Chondrocyte (in vitro differentiated cells): ENCODE measurements at regions not wholly inside any gene's neighbourhood (a gene's known extent, or its start where the extent isn't known, plus 50 kb on each side); places are given as distances from the start of the nearest gene placed in this dataset.

Experiments used
- DNase-seq: peaks from one replicate; pipeline ENCODE4 v3.0.0; 2021; ENCODE audit warnings: mixed read lengths, low spot score
- H3K27ac Mint-ChIP-seq: one replicate; pipeline ENCODE4 v1.8.0; 2021; ENCODE audit warnings: mild to moderate bottlenecking, moderate library complexity, mixed read lengths; ENCODE audit not compliant: unreplicated experiment
- H3K27me3 Mint-ChIP-seq: 2 replicates; pipeline ENCODE4 v1.8.0; 2021; ENCODE audit warnings: low read depth, mixed read lengths
- H3K36me3 Mint-ChIP-seq: 2 replicates; pipeline ENCODE4 v1.8.0; 2021; ENCODE audit warnings: low read depth, mixed read lengths
- H3K4me1 Mint-ChIP-seq: 2 replicates; pipeline ENCODE4 v1.8.0; 2021; ENCODE audit warnings: low read depth, mild to moderate bottlenecking, mixed read lengths
- H3K4me3 Mint-ChIP-seq: one replicate; pipeline ENCODE4 v1.8.0; 2021; ENCODE audit warnings: mild to moderate bottlenecking, moderate library complexity, mixed read lengths; ENCODE audit not compliant: unreplicated experiment
- H3K9me3 Mint-ChIP-seq: 2 replicates; pipeline ENCODE4 v1.8.0; 2021; ENCODE audit warnings: low read depth, mixed read lengths
- TF ChIP-seq, protein P1 (sequence below): fragments of 200-600 bp; sonication (generic); IDR thresholded peaks from 2 replicates; pipeline ENCODE4 v1.5.0; 2021; ENCODE audit warnings: antibody characterized with exemption, mild to moderate bottlenecking, moderate library complexity

GRCh38 chr14:75350505-75351060 is 72.0 kb downstream of the FOS start:
- TF ChIP-seq, protein P1, sequence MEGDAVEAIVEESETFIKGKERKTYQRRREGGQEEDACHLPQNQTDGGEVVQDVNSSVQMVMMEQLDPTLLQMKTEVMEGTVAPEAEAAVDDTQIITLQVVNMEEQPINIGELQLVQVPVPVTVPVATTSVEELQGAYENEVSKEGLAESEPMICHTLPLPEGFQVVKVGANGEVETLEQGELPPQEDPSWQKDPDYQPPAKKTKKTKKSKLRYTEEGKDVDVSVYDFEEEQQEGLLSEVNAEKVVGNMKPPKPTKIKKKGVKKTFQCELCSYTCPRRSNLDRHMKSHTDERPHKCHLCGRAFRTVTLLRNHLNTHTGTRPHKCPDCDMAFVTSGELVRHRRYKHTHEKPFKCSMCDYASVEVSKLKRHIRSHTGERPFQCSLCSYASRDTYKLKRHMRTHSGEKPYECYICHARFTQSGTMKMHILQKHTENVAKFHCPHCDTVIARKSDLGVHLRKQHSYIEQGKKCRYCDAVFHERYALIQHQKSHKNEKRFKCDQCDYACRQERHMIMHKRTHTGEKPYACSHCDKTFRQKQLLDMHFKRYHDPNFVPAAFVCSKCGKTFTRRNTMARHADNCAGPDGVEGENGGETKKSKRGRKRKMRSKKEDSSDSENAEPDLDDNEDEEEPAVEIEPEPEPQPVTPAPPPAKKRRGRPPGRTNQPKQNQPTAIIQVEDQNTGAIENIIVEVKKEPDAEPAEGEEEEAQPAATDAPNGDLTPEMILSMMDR, result no peak
- DNase-seq, result no peak
- H3K27ac Mint-ChIP-seq, result no peak overlapping the region
- peaks cover 7% of the 10 kb centered on the region for H3K9me3 Mint-ChIP-seq
- H3K4me1 Mint-ChIP-seq, result no peaks in the 10 kb centered on the region
- no peak overlapping the region for H3K4me3 Mint-ChIP-seq
- peaks cover 12% of the 10 kb centered on the region for H3K27me3 Mint-ChIP-seq
- H3K36me3 Mint-ChIP-seq, result peaks cover 4% of the 10 kb centered on the region

DNA sequence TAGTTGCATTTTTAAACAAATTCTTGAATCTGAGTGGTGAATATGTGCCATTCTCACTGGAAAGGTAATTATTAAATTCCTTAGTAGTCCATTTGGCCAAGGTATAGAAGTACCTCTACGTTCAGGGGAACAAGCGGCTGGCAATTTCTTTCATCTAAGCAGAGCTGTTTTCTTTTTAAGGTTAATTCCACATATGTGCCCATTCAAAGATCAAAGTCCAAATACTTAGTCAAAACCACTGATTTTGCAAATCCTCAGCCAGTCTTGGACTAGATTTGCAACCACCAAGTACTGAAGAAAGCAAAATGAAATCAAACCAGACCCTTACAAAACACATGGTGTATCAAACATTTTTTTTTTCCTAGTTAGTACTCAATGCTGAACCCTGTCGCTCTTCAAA is 68.7 kb upstream of the JDP2 start:
- Mint-ChIP-seq H3K4me3 (no peak overlapping the region), H3K27ac (no peak overlapping the region), H3K27me3 (peaks cover 10% of the 10 kb centered on the region), H3K36me3 (no peaks in the 10 kb centered on the region), H3K9me3 (no peaks in the 10 kb centered on the region), H3K4me1 (peaks cover 16% of the 10 kb centered on the region)
- no peak for DNase-seq
- TF ChIP-seq, protein P1, result no peak

DNA sequence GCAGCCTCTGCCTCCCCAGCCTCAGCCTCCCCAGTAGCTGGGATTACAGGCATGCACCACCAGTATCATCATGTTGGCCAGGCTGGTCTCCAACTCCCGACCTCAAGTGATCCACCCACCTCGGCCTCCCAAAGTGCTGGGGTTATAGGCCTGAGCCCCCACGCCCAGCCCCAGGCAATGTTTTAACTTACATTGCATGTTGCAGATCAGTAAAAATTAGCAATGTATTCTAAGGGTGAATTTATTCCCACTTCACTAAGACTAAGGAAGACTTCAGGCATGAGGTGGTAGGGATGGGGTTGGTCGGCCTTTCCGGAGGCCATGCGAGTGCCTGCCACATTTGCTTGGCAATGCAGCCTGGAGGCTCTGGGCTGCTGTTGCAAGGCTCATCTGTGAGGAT is 66.8 kb upstream of the JDP2 start:
- Mint-ChIP-seq H3K4me3 (no peak overlapping the region), H3K36me3 (no peaks in the 10 kb centered on the region), H3K27me3 (peaks cover 26% of the 10 kb centered on the region), H3K27ac (no peak overlapping the region), H3K4me1 (peaks cover 16% of the 10 kb centered on the region), H3K9me3 (no peaks in the 10 kb centered on the region)
- no peak for DNase-seq
- TF ChIP-seq, protein P1, result no peak

DNA sequence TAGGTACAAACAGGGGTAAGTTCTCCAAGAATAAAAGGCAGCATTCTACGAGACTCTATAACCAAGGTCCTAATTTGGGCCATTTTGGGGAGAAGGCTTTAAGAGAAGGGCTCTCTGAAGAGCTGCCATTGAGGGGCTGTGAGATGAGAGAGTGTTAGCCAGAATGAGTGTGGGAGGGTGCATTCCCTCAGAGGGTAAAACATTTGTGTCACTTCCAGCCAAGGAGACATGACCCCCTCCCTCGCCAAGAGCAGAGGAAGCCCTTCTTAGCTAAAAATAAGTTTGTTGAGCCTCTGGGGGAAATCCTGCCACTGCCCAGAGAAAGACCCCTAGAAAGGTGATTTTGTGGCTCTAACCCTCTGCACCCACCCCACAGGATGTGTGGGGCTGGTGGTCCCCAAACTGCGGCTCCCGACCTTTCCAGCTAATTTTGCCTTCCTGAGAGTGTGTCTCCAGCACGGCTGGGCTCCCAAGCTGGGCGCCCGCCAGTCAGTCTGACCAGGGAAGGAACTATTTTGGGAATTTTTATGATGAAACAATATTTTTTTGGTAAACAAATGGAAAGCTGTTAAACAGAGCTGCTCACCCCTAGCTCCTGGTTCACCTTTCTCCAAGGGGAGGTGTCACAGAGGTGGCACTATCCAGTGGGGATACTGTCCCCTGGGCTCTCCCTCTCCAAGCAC is 65.9 kb upstream of the JDP2 start:
- Mint-ChIP-seq H3K9me3 (no peaks in the 10 kb centered on the region), H3K36me3 (no peaks in the 10 kb centered on the region), H3K4me3 (peak overlapping the region; percentile 47), H3K4me1 (peaks cover 16% of the 10 kb centered on the region), H3K27me3 (peaks cover 27% of the 10 kb centered on the region), H3K27ac (peak overlapping the region; percentile 88)
- DNase-seq, result no peak
- TF ChIP-seq, protein P1, result no peak

DNA sequence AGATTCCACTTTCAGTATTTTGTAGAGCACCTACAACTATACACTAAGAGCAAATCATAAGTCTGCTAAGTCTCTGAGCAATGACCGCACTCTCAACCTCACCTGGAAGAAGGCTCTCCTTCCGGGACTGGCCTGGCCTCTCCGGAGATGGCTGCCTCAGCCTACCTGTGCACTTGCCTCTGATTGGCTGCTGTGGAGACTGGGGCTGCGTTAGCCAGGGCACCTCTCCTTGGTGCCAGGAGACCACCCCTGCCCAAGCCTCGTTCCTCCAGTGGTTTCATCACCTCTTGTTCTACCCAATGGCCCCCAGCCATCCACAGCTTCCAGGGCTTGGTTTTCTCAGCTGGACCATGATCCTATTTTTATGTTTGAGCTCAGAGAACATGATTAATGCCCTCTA is 64.7 kb upstream of the JDP2 start:
- Mint-ChIP-seq H3K36me3 (no peaks in the 10 kb centered on the region), H3K27me3 (peaks cover 30% of the 10 kb centered on the region)

More for the DNA sequence above, 64.7 kb upstream of the JDP2 start:
- H3K9me3 Mint-ChIP-seq, result no peaks in the 10 kb centered on the region
- H3K4me1 Mint-ChIP-seq, result peaks cover 16% of the 10 kb centered on the region
- no peak for DNase-seq
- H3K27ac Mint-ChIP-seq, result no peak overlapping the region
- TF ChIP-seq, protein P1, result no peak
- no peak overlapping the region for H3K4me3 Mint-ChIP-seq
